IMR-90 (cell line): ENCODE measurements at regions not wholly inside any gene's neighbourhood (a gene's known extent, or its start where the extent isn't known, plus 50 kb on each side); places are given as distances from the start of the nearest gene placed in this dataset.

Source experiments
- ATAC-seq: fragments of 200-7000 bp; cut with Tn5 transposase; 2 replicates; pipeline ENCODE4 v1.9.1; 2020; ENCODE audit warnings: low read depth, mild to moderate bottlenecking, moderate library complexity
- BruUV-seq: library from RNA; stranded (reverse); fragments of 400-500 nt; replicated peaks from 2 replicates; lab custom pipeline; 2021; lab: Mats Ljungman, UMichigan
- CTCF ChIA-PET: fragments of 300-600 bp; formaldehyde crosslinking; extraction: SDS; loops from one replicate; lab custom pipeline; 2021; ENCODE audit warnings: antibody characterized with exemption; lab: Yijun Ruan, JAX
- POLR2A ChIA-PET: fragments of 300-600 bp; sonication (Branson Sonifier 250); formaldehyde crosslinking; loops from one replicate; lab custom pipeline; 2022; ENCODE audit warnings: antibody characterized with exemption; ENCODE audit not compliant: unreplicated experiment; lab: Charles Lee
- DNase-seq: peaks from one replicate; pipeline ENCODE4 v3.0.0; 2013
- H2AFZ ChIP-seq: replicated peaks from 2 replicates; pipeline ENCODE3; 2013; ENCODE audit warnings: low read length, mild to moderate bottlenecking; ENCODE audit not compliant: poor library complexity
- H2AK5ac ChIP-seq: 2 replicates; pipeline ENCODE4 v1.6.1; 2013; ENCODE audit warnings: low read depth, low read length, inconsistent platforms
- H2AK9ac ChIP-seq: replicated peaks from 2 replicates; pipeline ENCODE3; 2013; ENCODE audit warnings: mild to moderate bottlenecking, low read depth, low read length, moderate library complexity; ENCODE audit not compliant: poor library complexity
- H2BK120ac ChIP-seq: 2 replicates; pipeline ENCODE4 v1.6.1; 2013; ENCODE audit warnings: low read depth, low read length, inconsistent platforms
- H2BK15ac ChIP-seq: 3 replicates; pipeline ENCODE4 v1.6.1; 2013; ENCODE audit warnings: low read depth, low read length, inconsistent platforms
- H2BK20ac ChIP-seq: 2 replicates; pipeline ENCODE4 v1.6.1; 2013; ENCODE audit warnings: low read depth, mild to moderate bottlenecking, inconsistent platforms, low read length, moderate library complexity
- H2BK5ac ChIP-seq: 2 replicates; pipeline ENCODE4 v1.6.1; 2013; ENCODE audit warnings: mild to moderate bottlenecking, low read depth, low read length, inconsistent platforms; ENCODE audit not compliant: poor library complexity, severe bottlenecking
- H3K14ac ChIP-seq: replicated peaks from 2 replicates; pipeline ENCODE4 v1.6.1; 2013; ENCODE audit warnings: low read depth, low read length, inconsistent platforms
- H3K18ac ChIP-seq: 2 replicates; pipeline ENCODE4 v1.6.1; 2013; ENCODE audit warnings: low read depth, low read length, control low read depth
- H3K23ac ChIP-seq: 2 replicates; pipeline ENCODE4 v1.6.1; 2013; ENCODE audit warnings: low read depth, low read length, inconsistent platforms
- H3K27ac ChIP-seq: 2 replicates; pipeline ENCODE4 v1.5.1; 2013; ENCODE audit warnings: mild to moderate bottlenecking, control low read depth, low read length; ENCODE audit not compliant: insufficient read depth
- H3K27me3 ChIP-seq: 2 replicates; pipeline ENCODE4 v1.6.1; 2013; ENCODE audit warnings: low read length; ENCODE audit not compliant: control insufficient read depth, insufficient read depth
- H3K36me3 ChIP-seq: 2 replicates; pipeline ENCODE4 v1.6.1; 2013; ENCODE audit warnings: low read length, mixed read lengths; ENCODE audit not compliant: control insufficient read depth, insufficient read depth
- H3K4ac ChIP-seq: 2 replicates; pipeline ENCODE4 v1.6.1; 2013; ENCODE audit warnings: low read depth, low read length, inconsistent platforms
- H3K4me1 ChIP-seq: 2 replicates; pipeline ENCODE4 v1.6.1; 2013; ENCODE audit warnings: low read length, mixed read lengths; ENCODE audit not compliant: control insufficient read depth, insufficient read depth
- H3K4me2 ChIP-seq: 2 replicates; pipeline ENCODE4 v1.6.1; 2013; ENCODE audit warnings: low read depth, mild to moderate bottlenecking, control low read depth, low read length, moderate library complexity
- H3K4me3 ChIP-seq: 2 replicates; pipeline ENCODE4 v1.5.1; 2013; ENCODE audit warnings: low read depth, mild to moderate bottlenecking, control low read depth, low read length, moderate library complexity; ENCODE audit not compliant: insufficient read depth
- H3K56ac ChIP-seq: 2 replicates; pipeline ENCODE4 v1.6.1; 2013; ENCODE audit warnings: low read length, inconsistent platforms; ENCODE audit not compliant: insufficient read depth; ENCODE audit errors: extremely low read depth
- H3K79me1 ChIP-seq, 2 experiments: 2 replicates each; pipeline ENCODE4 v1.6.1; 2013; ENCODE audit warnings: low read length in 2 of 2, inconsistent platforms in 1 of 2, low read depth in 1 of 2
- H3K9ac ChIP-seq: 2 replicates; pipeline ENCODE4 v1.6.1; 2013; ENCODE audit warnings: low read depth, low read length, control low read depth
- H3K9me1 ChIP-seq: 2 replicates; pipeline ENCODE4 v1.6.1; 2013; ENCODE audit warnings: low read length, inconsistent platforms; ENCODE audit not compliant: insufficient read depth
- H3K9me3 ChIP-seq: 2 replicates; pipeline ENCODE4 v1.6.1; 2013; ENCODE audit warnings: low read length; ENCODE audit not compliant: control insufficient read depth, insufficient read depth
- H4K20me1 ChIP-seq: 2 replicates; pipeline ENCODE4 v1.6.1; 2013; ENCODE audit warnings: low read length, inconsistent platforms; ENCODE audit not compliant: insufficient read depth
- H4K5ac ChIP-seq: 2 replicates; pipeline ENCODE4 v1.6.1; 2013; ENCODE audit warnings: mild to moderate bottlenecking, low read depth, low read length, control low read depth
- H4K8ac ChIP-seq, 2 experiments: 2 replicates each; pipeline ENCODE4 v1.6.1; 2013; ENCODE audit warnings: low read depth in 2 of 2, low read length in 2 of 2, control low read depth in 1 of 2, inconsistent platforms in 1 of 2
- H4K91ac ChIP-seq: 2 replicates; pipeline ENCODE4 v1.6.1; 2013; ENCODE audit warnings: low read depth, low read length, inconsistent platforms; ENCODE audit not compliant: insufficient read depth
- CTCF ChIP-seq: conservative IDR thresholded peaks from 2 replicates; pipeline ENCODE4 v1.5.1; 2012; ENCODE audit warnings: mild to moderate bottlenecking, low read depth, low read length, improper control_type of control experiment
- RCOR1 ChIP-seq: IDR thresholded peaks from 2 replicates; pipeline ENCODE4 v1.6.1; 2012; ENCODE audit warnings: mild to moderate bottlenecking, low read length, improper control_type of control experiment; ENCODE audit not compliant: insufficient replicate concordance
- RFX5 ChIP-seq: IDR thresholded peaks from 2 replicates; pipeline ENCODE4 v1.8.0; 2012; ENCODE audit warnings: low read depth, mild to moderate bottlenecking, low read length, moderate library complexity
- WGBS, 2 experiments: methylation state at CpG; one replicate each; pipeline versions ENCODE4 v1.1.5 to v1.1.7; 2013; ENCODE audit warnings: missing lambda C conversion rate in 2 of 2; ENCODE audit not compliant: insufficient read length in 1 of 2; ENCODE audit errors: extremely low coverage in 2 of 2; 5-methylcytosine and 5-hydroxymethylcytosine counted together
- dilution Hi-C: fragments of 300-500 bp; cut with HindIII; formaldehyde crosslinking; loops from one replicate; pipeline ENCODE4 v1.14.3; 2018; ENCODE audit warnings: low sequenced_read_pairs; ENCODE audit not compliant: unreplicated experiment
- in situ Hi-C: fragments of 300-500 bp; cut with MboI; formaldehyde crosslinking; loops from 3 replicates; pipeline ENCODE4 v1.14.3; 2019; ENCODE audit warnings: low sequenced_read_pairs, inconsistent platforms, mixed read lengths
- intact Hi-C: fragments of 100-400 bp; cut with micrococcal nuclease; formaldehyde crosslinking; loops from 2 replicates; pipeline ENCODE4 v1.10.0; 2022

DNA sequence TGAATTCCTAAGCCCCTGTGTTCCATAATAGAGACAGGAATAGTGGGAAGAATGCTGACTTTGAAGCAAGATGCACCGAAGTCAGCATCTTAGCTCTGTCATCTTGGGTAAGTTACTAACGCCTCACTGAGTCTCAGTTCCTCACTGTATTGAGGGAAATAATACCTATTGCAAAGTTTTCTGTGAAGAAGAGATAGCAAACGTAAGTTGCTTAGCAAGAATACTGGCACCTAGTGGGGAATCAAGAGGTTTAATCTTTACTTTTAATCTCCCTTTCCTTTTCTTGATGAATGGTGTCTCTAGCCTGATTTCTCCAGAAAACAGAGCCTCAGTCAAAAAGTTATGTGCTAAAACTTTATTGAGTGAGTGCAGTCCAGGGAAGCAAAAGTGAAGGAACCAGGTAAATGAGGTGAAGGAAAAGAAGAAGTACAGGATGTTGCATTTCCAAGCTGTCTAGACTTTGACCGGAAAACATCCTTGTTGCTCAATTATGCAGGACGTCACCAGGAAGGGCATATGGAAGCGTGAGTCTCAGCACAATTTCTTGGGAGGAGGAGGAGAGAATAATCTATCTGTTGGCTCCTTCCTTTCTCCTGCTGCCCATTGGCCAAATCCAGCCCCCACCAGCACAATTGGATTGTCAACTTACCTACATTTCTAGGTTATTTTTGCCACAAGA lies 210.0 kb downstream of the B3GLCT start:
- no TSS peak for BruUV-seq
- H2AFZ ChIP-seq, result no peak overlapping the region
- H3K56ac ChIP-seq, result no peak overlapping the region
- no peak overlapping the region for H3K18ac ChIP-seq
- H3K4me2 ChIP-seq, result no peak overlapping the region
- no peak overlapping the region for H3K9ac ChIP-seq
- no peaks in the 10 kb centered on the region for H3K9me1 ChIP-seq
- no peak overlapping the region for H3K4ac ChIP-seq
- H3K4me3 ChIP-seq, result no peak overlapping the region
- DNase-seq (no peak), ATAC-seq (no peak)
- no peak overlapping the region for H3K23ac ChIP-seq
- no peak overlapping the region for H4K5ac ChIP-seq
- no peaks in the 10 kb centered on the region for H4K20me1 ChIP-seq
- no peak overlapping the region for H2BK15ac ChIP-seq
- WGBS, 2 experiments, result no CpG with 5 or more reads among the region's 6 CpGs
- no peaks in the 10 kb centered on the region for H3K4me1 ChIP-seq
- ChIA-PET POLR2A (no interaction called here), CTCF (interaction anchor here (3.2 kb wide), 1 partner anchor 174 kb away, joined by 10 read pairs; no protein-coding TSS in a partner anchor)
- no peak overlapping the region for H3K14ac ChIP-seq
- no peak overlapping the region for H4K8ac ChIP-seq
- no peaks in the 10 kb centered on the region for H3K36me3 ChIP-seq
- H4K91ac ChIP-seq, result no peak overlapping the region
- H3K79me1 ChIP-seq, result no peaks in the 10 kb centered on the region
- in situ Hi-C loops, result no loop called here
- no peak overlapping the region for H2AK9ac ChIP-seq
- H2AK5ac ChIP-seq, result no peak overlapping the region
- TF ChIP-seq RFX5 (no peak), CTCF (peak; percentile 19; the same call in 1 of the 2 replicates), RCOR1 (no peak)
- intact Hi-C loops, result no loop called here
- H2BK120ac ChIP-seq, result no peak overlapping the region
- no peaks in the 10 kb centered on the region for H3K9me3 ChIP-seq
- no peak overlapping the region for H2BK20ac ChIP-seq
- H3K27me3 ChIP-seq, result peaks cover 11% of the 10 kb centered on the region; the same call in 1 of the 2 replicates
- H2BK5ac ChIP-seq, result no peak overlapping the region
- H3K27ac ChIP-seq, result no peak overlapping the region
- dilution Hi-C loops, result no loop called here
